IMR-90 (cell line): ENCODE measurements at regions not wholly inside any gene's neighbourhood (a gene's known extent, or its start where the extent isn't known, plus 50 kb on each side); places are given as distances from the start of the nearest gene placed in this dataset.
A peak's percentile ranks its signal among the peaks of the same experiment; 100 is the strongest.

Experiments
- ATAC-seq: fragments of 200-7000 bp; cut with Tn5 transposase; 2 replicates; pipeline ENCODE4 v1.9.1; 2020; ENCODE audit warnings: low read depth, mild to moderate bottlenecking, moderate library complexity
- BruUV-seq: library from RNA; stranded (reverse); fragments of 400-500 nt; replicated peaks from 2 replicates; lab custom pipeline; 2021; lab: Mats Ljungman, UMichigan
- CTCF ChIA-PET: fragments of 300-600 bp; formaldehyde crosslinking; extraction: SDS; loops from one replicate; lab custom pipeline; 2021; ENCODE audit warnings: antibody characterized with exemption; lab: Yijun Ruan, JAX
- POLR2A ChIA-PET: fragments of 300-600 bp; sonication (Branson Sonifier 250); formaldehyde crosslinking; loops from one replicate; lab custom pipeline; 2022; ENCODE audit warnings: antibody characterized with exemption; ENCODE audit not compliant: unreplicated experiment; lab: Charles Lee
- DNase-seq: peaks from one replicate; pipeline ENCODE4 v3.0.0; 2013
- H2AFZ ChIP-seq: replicated peaks from 2 replicates; pipeline ENCODE3; 2013; ENCODE audit warnings: low read length, mild to moderate bottlenecking; ENCODE audit not compliant: poor library complexity
- H2AK5ac ChIP-seq: 2 replicates; pipeline ENCODE4 v1.6.1; 2013; ENCODE audit warnings: low read depth, low read length, inconsistent platforms
- H2AK9ac ChIP-seq: replicated peaks from 2 replicates; pipeline ENCODE3; 2013; ENCODE audit warnings: mild to moderate bottlenecking, low read depth, low read length, moderate library complexity; ENCODE audit not compliant: poor library complexity
- H2BK120ac ChIP-seq: 2 replicates; pipeline ENCODE4 v1.6.1; 2013; ENCODE audit warnings: low read depth, low read length, inconsistent platforms
- H2BK15ac ChIP-seq: 3 replicates; pipeline ENCODE4 v1.6.1; 2013; ENCODE audit warnings: low read depth, low read length, inconsistent platforms
- H2BK20ac ChIP-seq: 2 replicates; pipeline ENCODE4 v1.6.1; 2013; ENCODE audit warnings: low read depth, mild to moderate bottlenecking, inconsistent platforms, low read length, moderate library complexity
- H2BK5ac ChIP-seq: 2 replicates; pipeline ENCODE4 v1.6.1; 2013; ENCODE audit warnings: mild to moderate bottlenecking, low read depth, low read length, inconsistent platforms; ENCODE audit not compliant: poor library complexity, severe bottlenecking
- H3K14ac ChIP-seq: replicated peaks from 2 replicates; pipeline ENCODE4 v1.6.1; 2013; ENCODE audit warnings: low read depth, low read length, inconsistent platforms
- H3K18ac ChIP-seq: 2 replicates; pipeline ENCODE4 v1.6.1; 2013; ENCODE audit warnings: low read depth, low read length, control low read depth
- H3K23ac ChIP-seq: 2 replicates; pipeline ENCODE4 v1.6.1; 2013; ENCODE audit warnings: low read depth, low read length, inconsistent platforms
- H3K27ac ChIP-seq: 2 replicates; pipeline ENCODE4 v1.5.1; 2013; ENCODE audit warnings: mild to moderate bottlenecking, control low read depth, low read length; ENCODE audit not compliant: insufficient read depth
- H3K27me3 ChIP-seq: 2 replicates; pipeline ENCODE4 v1.6.1; 2013; ENCODE audit warnings: low read length; ENCODE audit not compliant: control insufficient read depth, insufficient read depth
- H3K36me3 ChIP-seq: 2 replicates; pipeline ENCODE4 v1.6.1; 2013; ENCODE audit warnings: low read length, mixed read lengths; ENCODE audit not compliant: control insufficient read depth, insufficient read depth
- H3K4ac ChIP-seq: 2 replicates; pipeline ENCODE4 v1.6.1; 2013; ENCODE audit warnings: low read depth, low read length, inconsistent platforms
- H3K4me1 ChIP-seq: 2 replicates; pipeline ENCODE4 v1.6.1; 2013; ENCODE audit warnings: low read length, mixed read lengths; ENCODE audit not compliant: control insufficient read depth, insufficient read depth
- H3K4me2 ChIP-seq: 2 replicates; pipeline ENCODE4 v1.6.1; 2013; ENCODE audit warnings: low read depth, mild to moderate bottlenecking, control low read depth, low read length, moderate library complexity
- H3K4me3 ChIP-seq: 2 replicates; pipeline ENCODE4 v1.5.1; 2013; ENCODE audit warnings: low read depth, mild to moderate bottlenecking, control low read depth, low read length, moderate library complexity; ENCODE audit not compliant: insufficient read depth
- H3K56ac ChIP-seq: 2 replicates; pipeline ENCODE4 v1.6.1; 2013; ENCODE audit warnings: low read length, inconsistent platforms; ENCODE audit not compliant: insufficient read depth; ENCODE audit errors: extremely low read depth
- H3K79me1 ChIP-seq, 2 experiments: 2 replicates each; pipeline ENCODE4 v1.6.1; 2013; ENCODE audit warnings: low read length in 2 of 2, inconsistent platforms in 1 of 2, low read depth in 1 of 2
- H3K9ac ChIP-seq: 2 replicates; pipeline ENCODE4 v1.6.1; 2013; ENCODE audit warnings: low read depth, low read length, control low read depth
- H3K9me1 ChIP-seq: 2 replicates; pipeline ENCODE4 v1.6.1; 2013; ENCODE audit warnings: low read length, inconsistent platforms; ENCODE audit not compliant: insufficient read depth
- H3K9me3 ChIP-seq: 2 replicates; pipeline ENCODE4 v1.6.1; 2013; ENCODE audit warnings: low read length; ENCODE audit not compliant: control insufficient read depth, insufficient read depth
- H4K20me1 ChIP-seq: 2 replicates; pipeline ENCODE4 v1.6.1; 2013; ENCODE audit warnings: low read length, inconsistent platforms; ENCODE audit not compliant: insufficient read depth
- H4K5ac ChIP-seq: 2 replicates; pipeline ENCODE4 v1.6.1; 2013; ENCODE audit warnings: mild to moderate bottlenecking, low read depth, low read length, control low read depth
- H4K8ac ChIP-seq, 2 experiments: 2 replicates each; pipeline ENCODE4 v1.6.1; 2013; ENCODE audit warnings: low read depth in 2 of 2, low read length in 2 of 2, control low read depth in 1 of 2, inconsistent platforms in 1 of 2
- H4K91ac ChIP-seq: 2 replicates; pipeline ENCODE4 v1.6.1; 2013; ENCODE audit warnings: low read depth, low read length, inconsistent platforms; ENCODE audit not compliant: insufficient read depth
- CEBPB ChIP-seq: IDR thresholded peaks from 2 replicates; pipeline ENCODE4 v1.6.1; 2012; ENCODE audit warnings: low read depth, low read length, improper control_type of control experiment
- CHD1 ChIP-seq: IDR thresholded peaks from 2 replicates; pipeline ENCODE4 v1.6.1; 2012; ENCODE audit warnings: low read depth, low read length, improper control_type of control experiment
- ELK1 ChIP-seq: fragments of 150-350 bp; IDR thresholded peaks from 2 replicates; pipeline ENCODE4 v1.6.1; 2016; ENCODE audit warnings: low read depth, mild to moderate bottlenecking, low read length, moderate library complexity, borderline replicate concordance
- FOS ChIP-seq: fragments of 150-350 bp; IDR thresholded peaks from 2 replicates; pipeline ENCODE4 v1.6.1; 2016; ENCODE audit warnings: low read depth, low read length
- MAFK ChIP-seq: IDR thresholded peaks from 2 replicates; pipeline ENCODE4 v1.6.1; 2012; ENCODE audit warnings: low read depth, low read length, improper control_type of control experiment
- MAZ ChIP-seq: IDR thresholded peaks from 2 replicates; pipeline ENCODE4 v1.6.1; 2012; ENCODE audit warnings: low read depth, mild to moderate bottlenecking, low read length, improper control_type of control experiment, moderate library complexity, borderline replicate concordance
- MXI1 ChIP-seq: IDR thresholded peaks from 2 replicates; pipeline ENCODE4 v1.6.1; 2012; ENCODE audit warnings: low read depth, mild to moderate bottlenecking, low read length, moderate library complexity, borderline replicate concordance
- RAD21 ChIP-seq: IDR thresholded peaks from 2 replicates; pipeline ENCODE4 v1.6.1; 2012; ENCODE audit warnings: low read length, improper control_type of control experiment
- RCOR1 ChIP-seq: IDR thresholded peaks from 2 replicates; pipeline ENCODE4 v1.6.1; 2012; ENCODE audit warnings: mild to moderate bottlenecking, low read length, improper control_type of control experiment; ENCODE audit not compliant: insufficient replicate concordance
- RFX5 ChIP-seq: IDR thresholded peaks from 2 replicates; pipeline ENCODE4 v1.8.0; 2012; ENCODE audit warnings: low read depth, mild to moderate bottlenecking, low read length, moderate library complexity
- WGBS, 2 experiments: methylation state at CpG; one replicate each; pipeline versions ENCODE4 v1.1.5 to v1.1.7; 2013; ENCODE audit warnings: missing lambda C conversion rate in 2 of 2; ENCODE audit not compliant: insufficient read length in 1 of 2; ENCODE audit errors: extremely low coverage in 2 of 2; 5-methylcytosine and 5-hydroxymethylcytosine counted together
- dilution Hi-C: fragments of 300-500 bp; cut with HindIII; formaldehyde crosslinking; loops from one replicate; pipeline ENCODE4 v1.14.3; 2018; ENCODE audit warnings: low sequenced_read_pairs; ENCODE audit not compliant: unreplicated experiment
- in situ Hi-C: fragments of 300-500 bp; cut with MboI; formaldehyde crosslinking; loops from 3 replicates; pipeline ENCODE4 v1.14.3; 2019; ENCODE audit warnings: low sequenced_read_pairs, inconsistent platforms, mixed read lengths
- intact Hi-C: fragments of 100-400 bp; cut with micrococcal nuclease; formaldehyde crosslinking; loops from 2 replicates; pipeline ENCODE4 v1.10.0; 2022
- TF ChIP-seq, protein P1 (sequence below): fragments of 150-350 bp; IDR thresholded peaks from 2 replicates; pipeline ENCODE4 v1.6.1; 2017; ENCODE audit warnings: mild to moderate bottlenecking, antibody characterized with exemption, low read length, low read depth
- TF ChIP-seq, protein P2 (sequence below): conservative IDR thresholded peaks from 2 replicates; pipeline ENCODE4 v1.5.1; 2012; ENCODE audit warnings: mild to moderate bottlenecking, low read depth, low read length, improper control_type of control experiment

- in situ Hi-C loops, result no loop called here
- dilution Hi-C loops, result no loop called here
- H3K9ac ChIP-seq, result no peak overlapping the region
- no peaks in the 10 kb centered on the region for H3K4me1 ChIP-seq
- no TSS peak for BruUV-seq
- H3K4ac ChIP-seq, result no peak overlapping the region
- no peaks in the 10 kb centered on the region for H3K9me1 ChIP-seq
- DNase-seq (peak; percentile 6), ATAC-seq (peak; percentile 60; the same call in 1 of the 2 replicates)
- no peaks in the 10 kb centered on the region for H3K36me3 ChIP-seq
- no peak overlapping the region for H3K14ac ChIP-seq
- H2BK15ac ChIP-seq, result no peak overlapping the region
- intact Hi-C loops, result no loop called here
- H4K8ac ChIP-seq, result no peak overlapping the region
- H2BK120ac ChIP-seq, result no peak overlapping the region
- H3K18ac ChIP-seq, result no peak overlapping the region
- H3K23ac ChIP-seq, result no peak overlapping the region
- no peaks in the 10 kb centered on the region for H4K20me1 ChIP-seq
- 44% methylated on average over 2 of the region's 6 CpGs; no CpG with 5 or more reads in 1 of the 2 experiments for WGBS, 2 experiments
- H2AK5ac ChIP-seq, result no peak overlapping the region
- CTCF ChIA-PET, result no interaction called here
- POLR2A ChIA-PET, result no interaction called here
- H3K27ac ChIP-seq, result no peak overlapping the region
- H2BK20ac ChIP-seq, result no peak overlapping the region
- no peaks in the 10 kb centered on the region for H3K79me1 ChIP-seq
- no peak overlapping the region for H3K56ac ChIP-seq
- H4K91ac ChIP-seq, result no peak overlapping the region
- no peak overlapping the region for H3K4me3 ChIP-seq
- no peak overlapping the region for H3K4me2 ChIP-seq
- H3K9me3 ChIP-seq, result no peaks in the 10 kb centered on the region
- H2AFZ ChIP-seq, result no peak overlapping the region
- H2AK9ac ChIP-seq, result no peak overlapping the region
- TF ChIP-seq MAFK (no peak), RAD21 (no peak), RFX5 (no peak), ELK1 (no peak), CEBPB (no peak), CHD1 (no peak), MXI1 (no peak), RCOR1 (no peak), FOS (no peak), MAZ (no peak)
- TF ChIP-seq, protein P1, sequence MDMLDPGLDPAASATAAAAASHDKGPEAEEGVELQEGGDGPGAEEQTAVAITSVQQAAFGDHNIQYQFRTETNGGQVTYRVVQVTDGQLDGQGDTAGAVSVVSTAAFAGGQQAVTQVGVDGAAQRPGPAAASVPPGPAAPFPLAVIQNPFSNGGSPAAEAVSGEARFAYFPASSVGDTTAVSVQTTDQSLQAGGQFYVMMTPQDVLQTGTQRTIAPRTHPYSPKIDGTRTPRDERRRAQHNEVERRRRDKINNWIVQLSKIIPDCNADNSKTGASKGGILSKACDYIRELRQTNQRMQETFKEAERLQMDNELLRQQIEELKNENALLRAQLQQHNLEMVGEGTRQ, result no peak
- TF ChIP-seq, protein P2, sequence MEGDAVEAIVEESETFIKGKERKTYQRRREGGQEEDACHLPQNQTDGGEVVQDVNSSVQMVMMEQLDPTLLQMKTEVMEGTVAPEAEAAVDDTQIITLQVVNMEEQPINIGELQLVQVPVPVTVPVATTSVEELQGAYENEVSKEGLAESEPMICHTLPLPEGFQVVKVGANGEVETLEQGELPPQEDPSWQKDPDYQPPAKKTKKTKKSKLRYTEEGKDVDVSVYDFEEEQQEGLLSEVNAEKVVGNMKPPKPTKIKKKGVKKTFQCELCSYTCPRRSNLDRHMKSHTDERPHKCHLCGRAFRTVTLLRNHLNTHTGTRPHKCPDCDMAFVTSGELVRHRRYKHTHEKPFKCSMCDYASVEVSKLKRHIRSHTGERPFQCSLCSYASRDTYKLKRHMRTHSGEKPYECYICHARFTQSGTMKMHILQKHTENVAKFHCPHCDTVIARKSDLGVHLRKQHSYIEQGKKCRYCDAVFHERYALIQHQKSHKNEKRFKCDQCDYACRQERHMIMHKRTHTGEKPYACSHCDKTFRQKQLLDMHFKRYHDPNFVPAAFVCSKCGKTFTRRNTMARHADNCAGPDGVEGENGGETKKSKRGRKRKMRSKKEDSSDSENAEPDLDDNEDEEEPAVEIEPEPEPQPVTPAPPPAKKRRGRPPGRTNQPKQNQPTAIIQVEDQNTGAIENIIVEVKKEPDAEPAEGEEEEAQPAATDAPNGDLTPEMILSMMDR, result no peak
- no peaks in the 10 kb centered on the region; the same call in 1 of the 2 replicates for H3K27me3 ChIP-seq
- no peak overlapping the region for H4K5ac ChIP-seq
- H2BK5ac ChIP-seq, result no peak overlapping the region
Measured at GRCh38 chr1:229940684-229941083, 126.4 kb upstream of the GALNT2 start.
